RPMI7951 (cell line): ENCODE measurements at regions not wholly inside any gene's neighbourhood (a gene's known extent, or its start where the extent isn't known, plus 50 kb on each side); places are given as distances from the start of the nearest gene placed in this dataset.

ENCODE experiments used
- DNase-seq: peaks from one replicate; pipeline ENCODE4 v3.0.0-alpha.2; 2012; ENCODE audit warnings: low read depth

DNA sequence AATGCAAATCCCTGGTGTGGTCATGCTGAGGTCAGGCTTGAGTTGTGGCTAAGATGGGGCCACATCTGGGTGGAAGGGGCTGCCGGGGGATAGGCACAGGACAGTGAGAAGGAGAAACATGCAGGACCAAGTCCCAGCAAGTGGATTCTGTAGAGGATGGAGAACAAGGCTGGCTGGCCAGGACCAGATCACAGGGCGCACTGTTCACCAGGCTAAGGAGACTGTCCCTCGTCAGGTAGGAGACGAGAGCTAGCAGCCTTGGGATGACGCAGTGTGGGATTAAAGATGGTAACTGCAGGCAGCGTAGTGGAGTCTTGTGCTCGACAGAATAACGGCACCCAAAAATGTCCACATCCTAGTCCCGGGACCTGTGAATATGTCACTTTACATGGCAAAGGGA, 336.1 kb downstream of the BCL11B start:
- no peak for DNase-seq

DNA sequence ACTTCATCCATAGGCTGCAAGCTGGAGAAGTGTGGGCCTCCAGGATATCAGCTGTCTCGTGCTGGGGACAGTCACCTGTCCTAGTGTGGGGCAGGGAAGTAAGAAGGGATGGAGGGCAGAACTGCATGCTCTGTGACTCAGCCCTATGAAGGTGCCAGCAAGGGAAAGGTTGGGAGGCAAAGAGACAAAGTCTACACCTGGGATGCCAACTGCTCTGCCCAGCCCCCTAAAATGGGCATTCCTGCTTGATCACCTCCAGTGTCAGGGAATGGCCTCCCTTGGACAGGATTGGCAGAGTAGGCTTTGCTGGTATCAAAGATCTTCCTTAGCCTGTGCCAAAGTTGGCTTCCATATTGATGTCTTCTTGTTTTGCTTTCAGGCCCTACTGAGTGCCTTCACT, 335.0 kb downstream of the BCL11B start:
- DNase-seq, result no peak

DNA sequence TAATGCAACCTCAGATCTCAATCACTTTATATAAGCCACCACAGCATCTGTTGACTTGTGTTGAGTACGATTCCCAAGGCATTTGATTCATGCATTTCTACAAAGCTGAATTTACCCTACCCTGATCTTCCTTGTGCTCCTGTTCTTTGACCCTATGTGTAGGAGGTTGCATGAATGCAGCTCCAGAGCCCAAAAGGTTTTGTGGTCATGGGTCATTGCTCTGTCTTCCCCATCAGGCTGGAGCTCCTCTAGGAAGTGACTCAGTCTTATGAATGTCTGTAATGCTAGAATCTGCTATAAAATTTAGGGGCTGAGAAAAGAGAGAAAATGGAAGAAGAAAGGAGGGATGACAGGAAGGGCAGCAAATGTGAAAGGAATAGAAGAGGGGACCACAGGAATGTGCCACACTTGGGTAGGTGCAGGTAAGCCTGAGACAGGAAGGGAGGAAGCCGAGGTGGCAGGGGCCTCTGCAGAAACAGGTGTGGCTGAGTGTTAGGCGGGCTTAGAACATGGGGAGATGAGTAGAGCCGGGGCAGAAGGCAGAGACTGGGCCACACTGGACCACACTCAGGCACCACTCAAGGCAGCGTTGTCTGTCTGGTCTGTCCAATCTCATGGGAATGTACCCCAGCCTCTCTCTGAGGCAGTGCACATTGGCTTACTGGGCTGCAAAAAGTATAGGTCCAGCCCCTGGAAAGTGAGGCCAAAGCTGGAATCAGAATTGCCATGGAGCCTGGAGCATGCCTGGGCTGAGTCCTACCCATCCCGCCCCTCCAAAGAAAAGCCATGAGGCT, 334.1 kb downstream of the BCL11B start:
- peak; percentile 73 for DNase-seq

DNA sequence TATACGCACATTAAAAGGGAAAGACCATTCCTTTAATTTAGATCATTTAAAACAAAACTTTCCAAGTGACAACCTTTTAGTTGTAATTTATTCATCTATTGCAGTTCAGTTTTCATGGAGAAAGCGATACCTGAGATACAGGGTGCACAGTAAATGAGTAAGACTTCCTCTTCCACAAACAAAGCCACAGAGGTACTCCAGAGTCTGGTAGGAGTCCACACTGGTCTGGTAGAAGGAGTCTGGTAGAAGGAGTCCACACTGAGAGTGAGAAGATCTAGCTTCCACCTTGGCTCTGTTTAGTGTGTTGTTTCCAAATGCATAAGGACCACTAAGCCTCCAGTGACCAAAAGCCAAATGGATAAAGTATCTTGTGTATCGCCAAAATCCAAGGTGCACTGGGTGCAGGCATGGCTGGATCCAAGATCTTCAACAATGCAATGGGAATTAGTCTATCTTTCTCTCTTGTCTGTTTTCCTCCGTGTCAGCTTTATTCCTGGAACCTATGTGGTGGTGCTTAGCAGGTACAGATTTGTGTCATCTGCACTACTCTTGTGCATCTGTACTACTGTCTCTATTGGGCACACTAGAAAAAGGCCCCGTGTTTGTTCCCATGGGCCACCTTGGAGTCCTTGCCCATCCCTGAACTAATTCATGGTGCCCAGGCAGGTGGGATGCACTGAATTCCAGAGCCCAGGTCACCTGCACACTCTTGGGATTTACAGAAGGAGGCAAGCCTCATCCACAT, 331.1 kb downstream of the BCL11B start:
- DNase-seq, result no peak

DNA sequence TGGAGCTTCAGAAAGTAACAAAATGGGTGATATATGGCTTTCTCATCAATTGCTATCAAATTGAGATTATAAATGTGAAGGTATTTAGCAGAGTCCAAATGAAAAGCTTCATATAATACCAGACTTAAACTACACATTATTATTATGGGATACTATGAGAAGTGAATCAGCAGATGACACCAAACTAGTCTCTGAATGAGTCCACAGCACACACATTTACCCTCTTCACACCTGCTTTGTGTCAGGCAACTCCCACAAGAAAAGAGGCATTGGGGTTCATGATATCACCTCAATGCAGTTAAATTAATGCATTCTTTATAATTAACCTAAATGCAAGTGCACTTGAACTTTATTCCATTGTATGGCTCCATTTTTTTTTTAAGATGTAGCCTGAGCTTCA, 330.5 kb downstream of the BCL11B start:
- no peak for DNase-seq

DNA sequence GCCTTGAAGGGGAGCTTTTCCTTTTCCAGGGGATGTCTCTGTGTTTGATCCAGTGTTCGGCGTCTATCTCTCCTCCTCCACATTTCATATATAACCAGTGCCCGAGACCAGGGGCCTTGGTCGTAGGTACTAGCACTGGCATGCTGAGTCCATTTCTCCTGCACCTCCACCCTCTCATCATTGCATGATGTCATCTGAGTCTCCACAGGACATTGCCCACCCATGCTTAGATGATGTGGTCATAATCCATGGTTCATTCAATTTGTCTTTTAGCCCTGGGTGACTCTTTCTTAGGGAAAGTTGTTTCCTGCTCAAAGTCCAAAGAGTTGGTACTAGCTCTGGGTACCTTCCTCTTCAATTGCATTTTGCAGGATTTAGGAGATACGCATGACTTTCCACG, 328.1 kb downstream of the BCL11B start:
- DNase-seq, result no peak

DNA sequence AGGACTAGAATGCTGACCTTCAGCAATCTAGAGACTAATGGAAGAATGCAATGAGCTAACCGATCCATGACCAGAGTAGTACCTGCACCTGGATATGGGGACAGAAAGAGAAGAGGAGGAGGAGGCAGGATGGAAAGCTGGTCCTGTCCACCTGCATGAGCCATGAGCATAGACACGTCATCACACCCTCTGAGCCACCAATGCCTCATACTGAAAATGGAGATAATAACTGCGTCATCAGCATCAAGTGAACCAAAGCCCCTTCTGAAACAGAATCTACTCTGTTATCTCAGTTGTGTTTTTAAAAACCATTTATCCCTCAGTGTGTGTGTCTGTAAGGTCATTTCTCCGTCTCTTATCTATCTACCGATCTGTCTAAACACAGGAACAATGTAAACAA, 327.0 kb downstream of the BCL11B start:
- no peak for DNase-seq

DNA sequence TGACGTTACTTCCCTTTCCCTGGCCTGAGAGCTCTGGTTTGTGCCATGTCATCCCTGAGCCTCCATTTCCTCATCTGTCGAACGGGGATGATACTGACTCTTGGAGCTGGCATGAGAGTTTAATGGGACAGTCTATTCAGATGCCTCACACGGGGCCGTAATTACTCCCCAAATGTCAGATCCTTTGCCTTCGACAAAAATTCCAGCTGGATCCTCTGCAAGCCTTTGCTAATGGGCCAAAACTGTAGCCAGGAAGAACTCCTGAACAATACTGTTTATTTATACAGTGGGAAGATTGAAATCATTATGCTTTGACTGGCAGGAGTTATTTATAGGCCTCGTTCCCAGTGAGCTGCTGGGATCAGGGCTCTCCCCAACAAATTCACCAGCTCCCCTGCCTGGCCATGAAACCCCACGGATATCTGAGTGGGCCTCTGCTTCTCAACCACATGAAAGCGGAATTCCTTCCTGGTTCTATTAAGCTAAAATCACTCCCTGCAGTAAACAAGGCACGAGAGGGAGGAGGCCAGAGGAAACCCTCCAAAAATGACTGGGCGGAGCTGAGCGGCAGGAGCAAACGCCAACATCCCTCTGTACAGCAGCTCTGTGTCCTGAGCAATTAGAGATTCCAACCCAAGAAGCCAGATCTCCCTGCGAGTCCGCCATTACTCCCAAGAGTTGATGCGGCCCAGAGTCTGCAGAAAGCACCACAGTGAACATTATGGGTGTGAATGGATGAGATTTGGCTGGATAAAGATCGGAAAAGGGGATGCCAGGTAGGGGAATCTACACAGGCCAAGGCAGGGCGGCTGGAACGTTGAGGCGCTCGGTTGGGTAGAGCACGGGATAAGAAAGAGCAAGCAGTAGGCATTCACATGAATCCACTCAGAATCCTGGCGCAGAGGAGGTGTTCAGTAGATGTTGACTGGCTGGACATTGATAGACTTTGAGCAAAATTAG, 326.1 kb downstream of the BCL11B start:
- peak; percentile 85 for DNase-seq

DNA sequence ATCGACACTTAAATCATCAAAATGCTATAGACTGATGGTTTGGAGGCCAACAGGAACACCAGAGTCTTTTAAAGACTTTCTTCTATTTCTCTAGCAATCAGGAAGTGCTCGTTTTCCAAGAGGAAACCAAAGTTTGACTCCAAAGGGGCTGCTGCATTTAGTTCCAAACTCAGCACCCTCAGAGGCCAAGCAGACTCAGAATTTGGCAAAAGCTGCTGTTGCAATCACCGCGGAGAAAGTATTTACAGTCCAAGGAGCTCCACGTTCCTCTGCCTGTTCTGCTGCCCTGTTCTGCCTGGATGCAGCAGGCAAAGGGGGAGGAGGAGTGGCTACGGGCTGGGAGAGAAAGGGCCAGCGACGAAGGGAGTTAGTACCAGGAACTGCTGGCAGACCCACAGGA, 325.1 kb downstream of the BCL11B start:
- no peak for DNase-seq

DNA sequence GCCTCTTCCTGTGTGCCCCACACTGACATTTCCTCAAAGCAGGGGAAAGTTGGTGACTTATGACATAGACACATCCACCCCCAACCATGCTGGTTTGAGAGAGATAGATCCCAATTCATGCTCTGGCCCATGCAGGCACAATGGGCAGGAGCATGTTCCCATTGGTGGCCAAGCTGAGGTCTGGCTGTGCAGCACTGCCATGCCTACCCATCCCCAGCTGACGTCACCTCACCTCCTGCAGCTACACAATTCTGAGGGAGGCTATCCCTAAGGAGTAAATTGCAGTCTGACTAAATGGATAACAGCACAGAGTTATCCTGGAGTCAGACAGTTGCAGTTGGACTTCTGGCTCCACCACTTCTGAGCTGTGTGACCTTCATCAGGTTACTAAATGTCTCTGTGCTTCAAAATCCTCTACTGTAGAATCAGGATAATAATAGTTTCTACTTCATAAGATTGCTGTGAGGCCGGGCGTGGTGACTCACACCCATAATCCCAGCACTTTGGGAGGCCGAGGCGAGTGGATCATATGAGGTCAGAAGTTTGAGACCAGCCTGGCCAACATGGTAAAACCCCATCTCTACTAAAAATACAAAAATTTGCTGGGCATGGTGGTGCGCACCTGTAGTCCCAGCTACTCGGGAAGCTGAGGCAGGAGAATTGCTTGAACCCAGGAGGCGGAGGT, 323.9 kb downstream of the BCL11B start:
- no peak for DNase-seq

DNA sequence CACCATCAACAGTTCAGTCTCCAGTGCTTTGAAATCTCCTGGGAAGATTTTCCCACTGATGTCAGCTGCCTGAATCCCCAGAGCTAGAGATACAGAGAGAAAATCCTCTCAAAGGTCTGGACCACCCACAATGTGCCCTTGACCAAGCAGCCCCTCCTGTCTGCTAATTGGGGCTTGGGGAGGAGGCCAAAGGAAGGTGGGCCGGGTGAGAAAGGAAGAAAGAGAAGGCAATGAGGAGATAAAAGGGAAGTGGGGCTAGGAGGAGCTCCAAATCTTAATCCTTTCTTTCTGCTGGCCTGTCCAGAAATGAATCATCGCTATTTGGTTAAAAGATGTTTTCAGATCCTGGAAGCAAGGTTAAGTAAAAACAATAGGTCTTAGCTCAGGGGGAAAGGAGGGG, 322.9 kb downstream of the BCL11B start:
- peak; percentile 33 for DNase-seq

DNA sequence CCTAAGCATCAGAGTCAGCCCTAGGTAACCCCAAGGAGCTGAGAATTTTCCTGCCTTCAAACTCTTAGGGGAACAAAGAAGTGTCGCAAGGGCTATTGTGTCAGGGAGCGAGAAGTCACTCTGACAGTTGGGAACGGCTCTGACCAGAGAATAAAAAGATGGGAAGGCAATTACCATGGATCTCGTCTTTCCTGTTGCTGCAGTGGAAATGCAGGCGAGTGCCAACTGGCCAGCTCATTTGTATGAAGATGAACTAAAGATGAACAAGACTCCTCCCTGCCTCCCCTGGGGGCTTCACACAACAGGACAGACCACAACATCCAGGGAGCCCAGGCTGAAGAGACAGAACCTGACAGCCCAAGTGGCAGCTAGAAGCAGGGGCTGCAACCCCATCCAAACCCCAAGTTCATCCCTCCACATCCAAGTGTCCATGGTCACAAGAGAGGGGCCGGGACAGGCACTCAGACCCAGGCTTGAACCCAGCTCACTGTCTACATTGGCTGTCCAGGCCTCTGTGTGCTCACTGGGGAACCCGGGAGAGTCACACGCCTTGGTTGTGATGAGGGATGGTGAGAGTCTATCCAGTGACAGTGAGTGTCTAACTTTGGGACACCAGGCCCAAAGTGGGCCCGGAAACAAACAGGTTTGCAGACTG, 322.4 kb downstream of the BCL11B start:
- peak; percentile 37 for DNase-seq

DNA sequence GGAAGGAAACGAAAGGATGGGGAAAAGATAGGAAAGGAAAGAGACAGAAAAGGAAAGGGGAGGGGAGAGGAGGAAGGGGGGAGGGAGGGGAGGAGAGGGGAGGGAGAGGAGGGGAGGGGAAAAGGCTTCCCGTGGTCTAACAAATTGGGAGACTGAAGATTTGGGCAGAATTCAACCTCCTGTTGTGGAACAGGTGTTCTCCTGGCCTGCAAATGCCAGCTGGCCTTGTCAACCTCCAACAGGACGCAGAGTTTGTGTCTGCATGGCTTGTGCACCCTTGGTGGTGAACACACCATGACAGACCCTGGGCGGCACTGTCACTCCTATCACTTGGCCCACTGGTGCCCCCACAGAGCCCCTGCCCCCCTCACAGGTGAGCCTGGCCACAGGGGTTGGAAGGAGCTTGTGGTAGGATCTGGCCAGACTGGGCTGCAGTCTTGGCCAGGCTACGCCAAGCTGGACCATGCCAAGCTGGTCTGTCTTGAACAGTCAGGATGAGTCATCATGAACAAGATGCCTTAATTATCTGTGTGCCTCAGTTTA, 321.6 kb downstream of the BCL11B start:
- DNase-seq, result no peak

DNA sequence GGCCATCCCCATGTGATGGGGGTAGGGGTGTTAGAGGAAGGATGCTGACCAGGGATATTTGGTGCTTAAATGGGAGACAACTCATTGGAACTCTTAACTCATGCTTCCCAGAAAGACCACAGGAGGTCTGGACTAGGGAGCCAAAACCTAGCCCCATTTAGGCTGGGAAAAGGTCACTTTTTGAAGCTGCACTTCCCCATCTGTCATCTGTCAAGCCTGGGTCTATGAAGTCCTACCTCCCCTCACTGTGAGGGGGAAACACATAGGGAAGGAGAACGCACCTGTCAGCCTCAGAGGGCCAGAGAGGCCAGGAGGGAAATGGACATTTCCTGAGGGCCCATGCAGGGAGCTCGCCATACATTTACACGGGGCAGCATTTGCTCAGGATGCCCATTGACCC, 321.0 kb downstream of the BCL11B start:
- DNase-seq, result no peak

DNA sequence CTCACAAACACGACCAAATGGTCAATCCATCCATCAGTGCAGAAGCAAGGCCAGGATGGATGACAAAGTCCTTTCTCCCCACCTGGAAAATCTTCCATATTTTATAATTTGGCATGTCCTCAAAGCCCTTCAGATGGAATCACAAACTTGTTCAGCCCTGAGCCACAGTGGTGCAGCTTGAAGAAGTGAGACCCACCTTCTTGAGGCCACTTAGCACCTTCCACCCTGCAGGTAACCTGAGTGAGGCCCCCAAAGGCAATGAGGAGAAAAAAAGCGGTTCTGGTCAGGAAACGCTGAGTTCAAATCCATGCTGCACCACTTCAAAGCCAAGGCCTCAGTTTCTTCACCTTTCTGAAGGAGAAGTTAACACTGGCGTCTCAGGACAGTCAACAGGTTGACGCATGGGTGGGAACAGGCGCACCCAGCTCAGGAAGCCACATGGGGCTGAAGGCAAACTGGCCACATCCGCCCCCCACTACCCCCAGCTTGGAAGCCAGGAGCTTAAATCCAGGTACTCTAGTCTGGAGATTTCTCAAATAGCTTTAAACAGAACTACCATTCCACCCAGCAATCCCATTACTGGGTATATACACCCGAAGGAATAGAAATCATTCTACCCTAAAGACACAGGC, 320.4 kb downstream of the BCL11B start:
- no peak for DNase-seq

DNA sequence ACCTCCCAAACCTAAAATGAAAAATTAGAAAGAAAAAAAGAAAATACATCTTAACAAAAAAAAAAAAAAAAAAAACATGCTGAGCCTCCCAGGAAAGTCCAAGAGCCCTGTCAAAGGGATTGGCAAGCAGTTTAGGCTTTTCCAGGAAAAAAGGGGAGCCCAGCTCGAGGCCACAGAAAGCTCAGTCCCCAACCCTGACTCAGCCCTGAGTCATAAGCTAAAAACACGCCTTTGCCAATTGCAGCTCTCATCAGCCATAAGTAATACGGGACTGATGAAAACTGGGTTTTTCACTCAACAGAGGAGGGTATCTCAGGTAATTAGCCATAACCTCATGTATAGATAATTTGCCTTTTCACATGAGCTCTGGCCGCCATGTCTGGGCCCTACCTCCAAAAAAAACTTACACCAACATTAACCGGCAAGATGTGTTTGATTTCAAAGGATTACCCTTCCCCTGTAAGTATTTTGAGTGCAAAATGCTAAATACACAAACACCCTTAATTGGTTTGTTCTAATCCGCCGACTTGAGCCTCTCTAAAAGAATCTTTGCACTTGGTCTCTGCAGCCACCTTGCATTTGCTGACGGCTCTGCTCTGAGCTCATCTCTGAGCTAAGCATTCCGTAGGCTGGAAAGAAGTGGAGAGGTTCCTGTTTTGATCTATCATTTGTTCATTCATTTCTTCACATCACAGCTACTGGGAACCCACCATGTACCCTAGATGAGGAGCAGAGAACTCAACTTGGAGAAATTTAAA, 319.2 kb downstream of the BCL11B start:
- peak; percentile 92 for DNase-seq

DNA sequence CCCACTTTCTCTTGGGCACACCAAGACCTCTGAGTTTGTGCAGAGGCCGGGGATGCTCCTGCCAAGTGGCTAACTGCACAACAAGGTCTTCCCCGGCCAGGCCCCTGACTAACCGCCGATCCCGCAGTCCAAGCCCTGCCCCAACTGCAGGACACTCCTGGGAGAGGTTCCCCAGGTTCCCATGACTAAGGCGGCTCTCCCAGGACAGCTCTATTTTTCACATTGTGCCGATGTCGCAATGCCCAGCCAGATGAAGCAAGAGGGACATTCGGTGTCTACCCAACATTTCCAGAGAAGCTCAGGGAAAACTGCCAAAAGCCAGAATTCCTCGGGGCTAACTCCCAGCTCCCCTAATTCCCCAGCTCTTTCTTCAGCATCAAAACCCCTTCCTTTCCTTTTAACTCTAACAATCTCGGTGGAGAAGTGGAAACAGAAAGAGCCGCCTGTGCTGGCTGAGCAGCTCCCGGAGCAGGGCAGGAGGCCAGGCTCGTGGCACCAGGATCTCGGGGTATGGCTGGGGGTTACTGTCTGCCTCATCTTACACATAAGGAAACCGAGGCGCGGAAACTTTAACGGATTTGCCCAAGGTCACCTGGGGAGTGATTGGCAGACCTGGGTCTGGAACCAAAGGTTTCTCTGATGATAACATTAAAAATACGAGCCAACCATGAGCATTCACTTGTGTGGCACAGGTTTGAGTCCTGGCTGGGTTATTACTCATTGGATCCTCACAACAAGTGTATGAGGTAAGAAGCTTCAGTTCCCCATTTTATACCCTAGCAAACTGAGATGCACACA, 318.2 kb downstream of the BCL11B start:
- peak; percentile 94 for DNase-seq

DNA sequence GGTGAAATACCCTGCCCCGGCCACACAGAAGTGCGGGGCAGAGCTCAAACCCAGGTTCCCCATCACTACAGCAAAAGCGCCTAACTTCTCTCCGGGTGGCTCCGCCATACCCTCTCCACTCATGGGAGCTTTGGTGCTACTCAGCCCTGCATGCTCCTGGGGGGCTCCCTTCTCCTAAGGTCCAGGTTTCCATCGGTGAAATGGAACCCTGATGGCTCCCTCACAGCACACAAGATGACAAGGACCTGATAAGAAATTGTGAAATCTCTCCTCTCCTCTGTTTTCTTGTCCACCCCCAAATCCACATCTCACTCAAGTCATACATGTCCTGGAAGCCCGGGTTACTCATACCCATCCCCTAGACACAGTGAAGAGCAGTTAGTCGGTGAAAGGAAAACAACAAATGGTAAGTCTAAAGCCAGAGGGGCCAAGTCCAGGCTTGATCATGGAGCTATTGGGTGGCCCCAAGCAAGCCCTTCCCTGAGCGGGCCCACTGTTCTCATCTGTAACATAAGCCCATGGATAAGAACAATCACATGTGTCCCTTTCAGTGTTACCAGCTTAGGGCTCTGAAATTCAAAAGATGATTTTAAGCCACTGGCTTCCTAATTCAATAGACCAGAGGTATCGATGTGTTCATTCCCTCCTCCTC, 317.5 kb downstream of the BCL11B start:
- no peak for DNase-seq
